ENCODE measurements at regions not wholly inside any gene's neighbourhood (a gene's known extent, or its start where the extent isn't known, plus 50 kb on each side); places are given as distances from the start of the nearest gene placed in this dataset.

DNA sequence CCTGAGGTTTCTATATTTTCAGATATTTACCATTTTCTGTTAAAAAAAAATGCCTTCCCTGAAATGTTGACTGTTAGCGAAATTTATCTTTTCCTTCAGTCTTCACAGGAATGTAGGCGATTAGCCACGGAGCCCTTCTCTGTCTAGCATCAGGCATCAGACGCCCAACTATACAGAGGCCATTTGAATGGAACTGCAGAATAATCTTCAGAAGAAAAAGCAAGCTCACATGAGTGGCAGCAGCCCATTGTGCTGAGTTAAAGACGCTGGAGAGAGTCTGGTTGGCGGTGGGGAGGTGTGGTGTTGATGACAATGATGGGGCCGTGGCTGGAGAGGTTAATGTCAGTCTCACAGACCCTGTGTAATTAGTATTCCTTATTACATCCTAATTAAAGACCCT is 196.8 kb upstream of the LEF1 start:
- DNase-seq (ENCODE audit: low read depth): no peak

DNA sequence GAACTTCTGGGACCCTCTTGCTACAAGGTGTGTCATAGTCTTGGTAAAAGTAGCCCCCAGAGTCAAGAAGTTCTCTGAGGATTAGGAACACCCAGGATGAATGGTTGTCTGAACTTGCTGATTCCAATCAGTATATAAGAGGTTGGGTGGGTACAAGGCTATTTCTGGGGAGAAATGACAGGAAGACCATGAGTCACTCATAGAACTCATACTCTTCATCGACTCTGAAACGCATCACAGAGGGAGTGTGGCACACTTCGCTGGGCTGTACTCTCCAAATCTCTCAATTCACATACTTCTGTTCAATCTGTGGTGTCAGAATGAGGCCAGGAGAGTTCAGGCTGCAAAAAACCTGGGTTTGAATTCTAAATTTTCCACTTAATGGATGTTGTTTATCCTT is 193.2 kb upstream of the LEF1 start:
- no peak for DNase-seq (ENCODE audit: low read depth)

DNA sequence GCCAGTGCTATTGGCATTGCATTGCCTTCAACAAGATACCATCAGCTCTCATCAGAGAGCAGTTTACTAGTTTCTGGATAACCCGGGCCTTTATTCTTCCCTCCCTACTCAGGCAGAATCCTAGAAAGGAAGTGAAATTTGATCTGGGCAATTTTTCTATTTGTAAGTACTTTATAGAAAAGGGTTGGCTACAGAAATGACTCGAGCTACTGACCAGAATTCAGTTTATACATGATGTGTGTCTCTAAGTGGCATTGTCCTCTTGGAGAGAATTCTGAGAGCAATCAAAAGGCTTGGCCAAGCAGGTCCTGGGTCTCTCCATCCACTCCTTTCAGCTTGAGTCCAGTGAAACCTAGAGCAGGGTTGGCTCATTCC is 192.7 kb upstream of the LEF1 start:
- DNase-seq (ENCODE audit: low read depth): no peak

DNA sequence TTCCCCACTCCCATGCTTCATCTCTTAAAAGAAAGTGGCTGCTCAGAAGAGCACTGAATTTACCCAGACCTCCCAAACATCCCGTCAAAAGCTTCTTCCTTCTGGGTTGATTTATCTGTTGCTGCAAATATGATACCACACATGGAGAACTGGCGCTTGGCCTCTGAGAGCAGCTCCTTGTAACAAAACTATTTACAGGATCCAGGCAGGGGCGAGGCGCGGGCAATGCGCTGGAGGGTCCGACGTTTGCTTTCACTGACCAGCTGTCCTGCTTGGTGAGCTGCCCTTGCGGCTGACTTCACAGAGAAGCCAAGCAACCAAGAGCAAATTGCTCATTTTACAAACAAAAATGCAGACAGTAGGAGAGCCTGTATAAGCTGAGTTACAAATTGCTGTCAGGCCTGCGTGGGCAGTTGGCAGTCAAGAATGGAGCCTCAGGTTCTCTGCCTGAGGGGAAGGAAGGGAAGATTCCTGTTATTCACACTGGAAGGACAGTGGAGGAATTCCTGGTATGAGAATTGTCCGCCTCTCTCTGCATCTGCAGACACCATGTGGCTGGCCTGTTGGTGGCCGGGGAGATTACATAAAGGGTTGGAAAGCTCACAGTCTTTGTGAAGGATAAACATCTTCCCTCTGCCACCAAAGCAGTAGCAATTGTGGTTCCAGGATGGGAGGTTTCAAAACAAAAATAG is 192.2 kb upstream of the LEF1 start:
- DNase-seq (ENCODE audit: low read depth): no peak

DNA sequence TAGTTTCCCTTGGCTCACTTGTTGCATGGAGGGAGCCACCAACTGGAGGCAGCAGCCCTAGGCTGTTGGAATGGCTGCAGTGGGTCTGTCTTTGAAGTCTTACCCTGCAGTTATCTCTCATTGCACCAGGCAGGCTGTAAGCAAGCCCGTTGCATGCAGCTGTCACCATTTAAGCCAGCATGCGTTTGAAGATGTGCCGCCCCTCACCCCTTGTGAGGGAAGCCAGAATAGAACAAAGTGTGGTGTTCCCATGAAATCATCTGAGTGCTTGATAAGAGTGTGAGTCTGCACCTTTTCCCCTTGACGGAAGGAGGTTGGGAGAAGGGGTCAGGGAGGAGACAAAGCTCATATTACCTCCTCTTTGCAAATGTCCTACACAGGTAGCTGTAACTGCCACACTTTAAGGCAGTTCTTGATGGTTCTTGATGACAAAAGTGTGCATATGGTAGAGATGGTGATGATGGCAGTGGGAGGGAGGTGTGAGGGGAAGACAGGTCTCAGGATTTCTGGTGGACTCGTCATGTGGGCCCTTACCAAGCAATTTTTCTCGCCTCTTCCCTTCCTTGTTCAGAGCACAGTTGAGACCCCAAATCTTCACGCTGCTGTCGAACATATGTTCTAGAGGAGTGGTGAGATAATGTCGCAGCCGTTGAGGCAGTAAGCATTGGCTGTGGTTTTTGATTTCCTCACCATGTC is 191.4 kb upstream of the LEF1 start:
- no peak for DNase-seq (ENCODE audit: low read depth)

DNA sequence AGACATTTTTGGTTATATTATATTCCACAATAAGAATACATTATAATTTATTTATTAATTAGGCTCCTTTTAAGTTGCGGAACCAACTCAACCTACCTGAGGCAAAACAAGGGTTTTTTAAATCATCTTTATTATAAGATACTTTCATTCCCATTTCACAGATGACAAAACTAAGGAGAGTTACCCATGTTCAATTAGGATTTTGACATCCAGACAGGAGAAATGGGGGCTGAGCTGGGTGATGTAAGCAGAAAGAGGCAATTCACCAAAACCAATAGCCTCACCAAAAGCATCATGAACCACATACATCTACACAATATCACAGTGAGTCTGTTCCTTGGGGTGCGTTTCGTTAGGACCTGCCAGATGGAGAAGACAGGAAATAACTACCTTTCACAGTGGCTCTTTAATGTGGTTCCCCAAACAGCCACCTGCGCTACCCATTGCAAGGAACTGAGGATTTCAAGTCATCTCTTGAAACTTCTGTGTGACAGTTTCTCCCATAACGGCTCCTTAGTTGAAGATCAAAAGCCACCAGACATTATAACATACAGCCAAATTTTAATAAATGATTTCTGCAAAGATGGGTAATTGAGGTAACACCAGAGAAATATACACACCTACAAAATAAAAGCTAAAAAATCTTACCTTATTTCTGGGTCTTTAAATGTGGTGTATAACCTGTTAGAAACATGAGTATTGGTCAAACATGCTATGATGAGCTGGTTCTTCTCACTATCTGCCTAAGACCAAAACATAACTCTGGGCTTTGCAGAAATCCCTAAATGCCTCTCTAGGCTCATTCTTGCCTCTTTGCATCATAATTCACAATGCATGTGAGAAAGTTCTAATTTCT is 190.6 kb upstream of the LEF1 start:
- DNase-seq (ENCODE audit: low read depth): no peak

DNA sequence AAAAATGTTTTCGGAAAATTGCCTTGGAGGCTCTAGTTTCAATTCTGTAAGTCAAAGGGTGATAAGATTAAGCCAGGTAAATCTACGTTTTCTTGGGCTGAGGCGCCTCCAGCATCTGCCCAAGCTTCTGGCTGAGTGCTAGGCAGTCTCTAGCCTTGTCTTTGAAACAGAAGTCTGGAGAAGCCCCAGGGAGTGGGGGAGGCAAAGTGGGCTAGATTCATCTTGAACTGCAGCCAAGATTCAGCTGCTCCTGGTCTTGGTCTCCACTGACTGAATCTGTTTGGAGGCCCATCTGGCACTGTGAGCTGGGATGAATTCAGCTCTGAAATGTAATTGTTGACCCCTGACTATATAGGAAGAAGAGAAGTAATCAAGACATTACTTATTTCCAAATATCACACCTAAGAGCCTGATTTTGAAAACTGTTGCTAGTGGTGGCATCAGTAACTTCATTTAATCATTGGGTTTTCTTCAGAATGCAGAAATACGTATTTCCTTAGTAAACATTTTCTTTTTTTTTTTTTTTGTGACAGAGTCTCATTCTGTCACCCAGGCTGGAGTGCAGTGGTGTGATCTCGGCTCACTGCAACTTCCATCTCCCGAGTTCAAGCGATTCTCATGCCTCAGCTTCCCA is 187.3 kb upstream of the LEF1 start:
- DNase-seq (ENCODE audit: low read depth): no peak

DNA sequence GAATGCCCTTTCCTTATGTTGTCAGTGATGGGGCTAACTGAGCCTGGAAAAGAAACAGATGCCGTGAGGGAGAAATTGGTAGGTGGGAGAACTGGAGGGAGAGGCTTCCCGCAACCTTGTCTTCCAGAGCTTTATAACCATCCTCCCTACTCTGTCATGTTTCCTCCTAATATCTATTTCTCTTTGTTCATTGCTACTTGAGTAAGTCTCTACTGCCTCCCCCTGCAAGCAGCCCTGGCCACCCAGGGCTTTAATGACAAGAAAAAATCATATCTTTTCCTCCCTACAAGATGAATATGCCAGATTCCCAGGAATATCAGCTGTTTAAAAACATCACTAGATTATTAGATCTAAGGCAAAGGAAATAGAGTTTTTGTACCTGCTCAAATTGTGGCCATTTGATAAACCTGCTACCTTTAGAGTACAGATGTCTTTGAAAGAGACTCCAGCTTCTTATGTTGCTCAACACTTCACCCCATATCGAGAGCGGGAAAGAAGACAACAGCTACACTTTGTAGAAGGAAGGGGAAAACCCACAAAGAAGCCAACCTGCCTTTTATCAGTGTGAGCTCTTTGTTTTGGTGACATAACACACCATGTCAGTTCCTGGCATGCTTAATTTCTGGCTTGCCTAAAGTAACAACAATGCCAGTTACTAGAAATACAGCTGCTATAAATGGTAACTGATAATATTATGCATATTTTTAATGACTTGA is 186.6 kb upstream of the LEF1 start:
- DNase-seq (ENCODE audit: low read depth): no peak

DNA sequence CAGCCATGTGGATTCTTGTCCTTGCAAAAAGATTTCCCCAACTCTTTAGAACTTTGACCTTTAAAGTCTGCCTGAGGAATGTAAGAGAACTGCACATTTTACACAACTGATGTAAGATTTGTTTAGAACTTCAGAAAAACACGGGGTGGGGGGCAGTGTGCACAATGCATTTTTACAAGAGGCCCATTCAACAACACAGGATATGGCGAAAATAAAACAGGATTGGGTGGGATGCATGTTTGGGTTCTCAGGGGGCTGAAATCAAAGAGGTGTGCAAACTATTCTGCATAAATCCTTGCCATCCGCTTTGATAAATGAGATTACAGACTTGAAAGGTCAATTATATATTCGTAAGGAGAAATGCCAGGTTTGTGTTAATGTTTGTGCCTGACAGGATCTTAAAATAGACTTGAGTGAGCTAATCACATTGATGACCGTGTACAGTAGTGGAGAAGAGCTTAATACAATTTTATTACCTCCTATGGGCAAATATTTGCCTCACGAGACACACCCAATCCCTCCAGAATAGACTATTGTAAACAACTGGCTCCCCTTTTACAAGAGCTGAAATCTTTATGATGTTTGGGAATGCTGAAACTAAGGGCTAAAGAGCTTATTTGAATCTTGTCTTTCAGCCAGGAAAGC is 184.1 kb upstream of the LEF1 start:
- no peak for DNase-seq (ENCODE audit: low read depth)

DNA sequence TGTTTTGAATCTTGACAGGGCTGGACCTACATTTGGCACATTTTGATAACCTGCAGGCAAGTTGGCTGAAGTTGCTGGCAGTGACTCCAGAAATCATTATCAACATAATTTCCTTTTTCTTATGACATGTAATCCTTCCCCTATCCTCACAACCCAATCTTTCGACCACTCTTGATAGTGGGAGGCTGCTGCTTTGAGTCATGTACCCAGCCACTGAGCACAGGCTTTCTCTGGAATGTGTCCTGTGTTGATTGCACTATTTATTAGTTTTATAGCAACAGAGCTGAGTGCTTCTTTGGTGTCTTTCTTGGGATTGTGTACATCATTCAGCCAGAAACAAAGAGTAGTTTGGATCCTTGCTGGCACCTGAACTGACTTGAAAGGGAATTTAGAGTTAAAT is 183.1 kb upstream of the LEF1 start:
- no peak for DNase-seq (ENCODE audit: low read depth)

DNA sequence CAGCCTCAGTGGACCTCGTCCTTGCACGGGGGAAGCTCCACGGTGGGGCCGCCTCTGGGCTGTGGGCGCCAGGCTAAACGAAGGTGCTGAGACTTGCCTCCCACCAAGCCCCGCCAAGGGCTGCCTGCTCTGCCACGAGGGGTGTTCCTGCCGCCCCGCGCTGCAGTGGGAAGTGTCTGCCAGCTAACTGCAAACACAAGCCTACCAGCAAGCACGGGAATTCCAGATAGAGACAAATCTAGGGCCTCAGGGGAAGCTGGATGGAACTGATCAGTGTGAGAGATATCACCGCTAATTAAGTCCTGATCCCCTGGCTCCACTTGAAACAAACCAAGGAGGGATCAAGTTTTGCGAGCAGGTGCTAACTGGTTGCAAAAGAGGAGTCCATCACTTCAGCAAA is 181.6 kb upstream of the LEF1 start:
- DNase-seq (ENCODE audit: low read depth): no peak

DNA sequence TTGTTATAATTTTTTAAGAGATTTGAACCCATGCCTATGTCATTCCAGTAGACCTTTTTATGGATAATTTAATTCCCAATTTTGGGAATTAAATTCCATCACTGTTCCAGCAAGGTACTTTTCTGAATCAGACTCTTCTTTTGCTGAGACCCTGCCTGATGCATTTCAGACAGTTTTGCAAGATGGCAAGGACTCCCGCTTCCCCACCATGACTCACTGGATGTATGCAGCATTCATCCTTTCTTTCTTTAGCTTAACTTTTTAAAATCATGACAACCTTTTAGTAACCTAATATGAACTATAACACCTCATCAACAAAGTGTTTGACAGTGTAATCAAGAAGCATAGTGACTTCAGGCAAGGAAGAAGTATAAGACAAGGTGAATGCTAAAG is 178.1 kb upstream of the LEF1 start:
- DNase-seq (ENCODE audit: low read depth): no peak

DNA sequence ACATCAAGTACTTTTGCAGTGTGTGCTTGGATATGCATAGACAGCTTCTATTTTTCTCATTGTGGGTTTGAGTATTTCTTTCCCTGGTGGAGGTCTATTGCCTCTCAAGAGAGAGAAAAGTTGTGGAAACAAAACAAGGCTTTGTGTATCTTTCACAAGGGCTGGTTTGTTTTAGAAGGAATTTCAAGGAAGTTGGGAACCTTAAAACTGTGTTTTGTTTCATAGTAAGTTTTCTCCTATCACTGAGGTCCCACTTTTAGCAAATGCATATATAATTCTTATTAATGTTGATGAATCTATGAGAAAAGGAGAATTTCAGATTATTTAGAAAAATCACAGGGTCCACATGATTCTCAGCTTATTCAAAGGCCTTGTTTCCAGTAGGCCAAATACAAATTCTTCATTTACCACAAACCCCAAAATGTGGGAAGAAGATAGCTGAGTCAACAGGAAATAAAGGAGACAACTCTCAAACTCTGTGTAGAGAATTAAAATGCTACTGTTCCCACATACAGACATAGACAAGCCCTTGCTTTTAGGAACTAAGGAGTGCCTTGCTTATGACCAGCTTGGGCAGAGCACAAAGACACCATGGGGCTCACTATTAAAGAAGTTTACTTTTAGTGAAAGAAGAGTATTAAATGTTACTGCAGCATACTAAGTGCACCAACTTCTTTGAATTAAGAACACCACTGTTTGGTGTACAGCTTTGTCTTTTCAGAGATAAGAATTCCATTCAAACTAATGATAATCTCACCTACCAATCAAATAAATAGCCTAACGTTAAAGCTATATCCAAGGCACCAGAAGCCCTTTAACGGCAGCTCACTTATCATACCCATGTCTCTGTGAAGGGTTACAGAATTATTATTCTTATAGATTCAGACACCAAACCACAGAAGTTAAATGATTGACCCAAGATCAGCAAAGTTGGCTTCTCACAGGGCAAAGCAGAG is 177.4 kb upstream of the LEF1 start:
- DNase-seq (ENCODE audit: low read depth): no peak

DNA sequence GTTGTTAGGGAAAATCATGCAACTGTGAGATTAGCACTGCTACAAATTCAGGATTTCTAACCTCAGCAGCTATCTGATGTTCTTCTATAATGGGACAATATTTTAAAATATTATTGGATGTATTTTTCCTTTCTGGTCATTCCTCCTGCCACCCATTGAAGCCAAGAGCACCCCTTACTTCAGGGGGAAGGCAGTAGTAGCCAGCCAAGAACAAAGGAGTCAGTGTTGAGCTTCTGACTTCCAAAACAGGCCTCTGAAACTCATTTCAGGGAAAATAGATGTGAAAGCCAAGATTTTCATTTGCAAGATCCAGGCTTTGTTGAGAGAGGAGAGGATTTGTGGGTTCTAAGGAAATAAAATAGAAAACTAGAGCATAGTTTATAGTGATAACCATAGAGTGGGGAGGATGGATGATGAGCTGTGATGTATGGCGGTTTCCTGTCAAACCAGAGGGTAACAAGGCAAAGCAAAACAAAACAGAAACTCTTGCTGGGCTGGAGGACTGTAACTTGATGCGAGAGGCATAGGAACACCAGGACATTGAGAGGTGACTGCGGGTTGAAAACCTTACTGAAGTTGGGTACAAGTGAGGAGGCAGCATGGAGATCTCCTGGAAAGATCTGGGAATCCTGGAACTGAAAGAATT is 173.7 kb upstream of the LEF1 start:
- peak; percentile 21 for DNase-seq (ENCODE audit: low read depth)

DNA sequence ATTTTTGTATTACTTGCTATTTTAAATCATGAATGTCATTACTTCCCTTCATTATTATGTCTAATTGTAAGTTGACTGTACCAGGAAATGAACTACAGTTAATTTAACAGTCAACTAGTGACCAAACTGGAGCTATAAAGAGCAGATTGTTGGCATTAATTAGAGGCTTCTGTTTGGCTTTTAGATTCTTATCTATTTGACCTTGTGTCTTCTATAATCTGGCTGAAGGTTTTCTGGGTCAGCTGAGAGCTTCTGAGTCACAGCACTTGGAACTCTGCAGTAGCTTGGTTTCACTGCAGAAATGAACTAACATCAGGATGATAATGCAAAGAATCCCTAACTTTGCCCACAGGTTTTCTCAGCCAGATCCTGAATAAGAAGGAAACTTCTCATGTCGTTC is 169.2 kb upstream of the LEF1 start:
- DNase-seq (ENCODE audit: low read depth): no peak

DNA sequence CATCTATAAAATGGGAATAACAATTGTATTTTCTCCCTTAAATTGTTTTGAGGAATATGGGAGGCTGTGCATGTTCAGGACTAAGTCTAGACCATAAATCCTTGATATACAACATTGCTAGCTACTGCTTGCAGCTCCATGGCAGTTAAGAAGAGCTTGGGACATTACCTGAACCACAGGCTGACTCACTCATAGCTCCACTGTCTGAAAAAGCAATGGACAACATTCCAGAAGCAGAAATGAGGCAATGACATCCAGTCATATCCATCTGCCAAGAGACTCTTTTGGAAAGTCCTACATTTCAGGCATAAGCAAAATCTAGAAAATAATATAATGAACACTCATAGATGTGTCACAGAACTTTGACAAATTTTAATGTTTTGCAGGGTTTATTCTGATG is 167.3 kb upstream of the LEF1 start:
- DNase-seq (ENCODE audit: low read depth): no peak

DNA sequence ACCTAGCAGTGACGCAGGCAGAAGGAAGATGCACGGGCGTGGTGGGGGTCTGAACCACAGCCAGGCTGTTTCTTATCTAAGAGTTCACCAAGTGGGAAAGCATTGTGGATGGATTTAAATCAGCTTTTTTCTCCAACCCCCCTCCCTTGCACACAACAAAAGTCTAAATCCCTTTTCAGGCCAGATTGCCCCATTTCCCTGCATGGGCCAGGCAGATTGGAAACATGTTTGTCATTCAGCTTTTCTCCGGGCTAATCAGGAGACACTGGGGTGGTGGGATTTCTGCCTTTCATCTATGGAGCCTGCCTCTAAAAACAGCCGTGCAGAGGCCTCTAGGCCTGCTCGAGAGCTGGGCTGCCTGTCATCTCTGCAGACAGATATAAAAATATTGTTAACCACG is 166.3 kb upstream of the LEF1 start:
- DNase-seq (ENCODE audit: low read depth): no peak

DNA sequence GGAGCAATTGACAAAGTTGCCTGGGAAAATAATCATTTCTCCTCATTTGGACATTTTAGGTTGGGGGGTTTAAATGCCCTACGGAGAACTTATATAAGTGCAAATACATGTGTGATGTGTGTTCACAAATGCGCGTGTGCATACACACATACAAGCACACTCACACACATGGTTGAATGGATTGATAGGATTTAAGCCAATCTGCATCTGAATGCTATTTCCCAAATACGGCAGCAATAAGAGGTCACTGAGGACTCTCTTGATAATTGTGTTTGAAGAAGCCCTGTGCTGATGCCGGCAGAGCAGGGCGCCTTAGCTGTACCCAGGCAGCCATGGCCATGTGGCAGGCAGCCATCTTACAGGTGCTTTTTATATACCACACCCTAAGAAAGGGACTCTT is 165.3 kb upstream of the LEF1 start:
- DNase-seq (ENCODE audit: low read depth): no peak

DNA sequence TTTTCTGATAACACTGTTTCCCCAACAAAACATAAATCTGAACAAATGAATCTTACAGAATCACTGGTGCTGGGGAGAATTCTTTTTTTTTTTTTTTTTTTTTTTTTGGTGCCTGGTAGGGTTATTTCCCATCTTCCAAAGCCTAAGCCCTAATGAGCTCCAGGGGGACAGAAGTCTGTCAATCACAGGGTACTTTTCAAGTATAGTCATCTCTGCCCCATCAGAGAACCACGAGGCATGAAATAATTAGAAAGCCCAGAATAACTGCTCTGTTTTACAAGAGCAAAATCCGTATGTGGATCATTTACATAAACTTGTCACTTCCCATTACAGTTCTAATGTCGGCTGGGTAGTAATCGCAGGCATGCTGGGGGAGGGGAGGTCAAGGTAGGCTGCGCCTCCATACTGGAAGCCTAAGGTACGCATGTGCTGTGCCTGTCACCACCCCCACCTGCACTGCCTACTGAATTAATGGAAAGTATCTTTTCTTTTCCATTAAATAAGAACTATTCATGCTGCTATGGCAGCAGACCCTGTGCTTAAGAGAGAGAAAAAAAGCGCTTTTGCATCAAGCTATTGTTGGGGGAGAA is 164.7 kb upstream of the LEF1 start:
- DNase-seq (ENCODE audit: low read depth): no peak

All from stimulated activated CD8-positive, alpha-beta memory T cell treated with anti-CD3 and anti-CD28 coated beads, Interleukin-12 subunit alpha, Interleukin-12 subunit beta, amount 100 ng/mL, for 1 hour (primary cell).